ENCODE measurements at regions not wholly inside any gene's neighbourhood (a gene's known extent, or its start where the extent isn't known, plus 50 kb on each side); places are given as distances from the start of the nearest gene placed in this dataset.

DNA sequence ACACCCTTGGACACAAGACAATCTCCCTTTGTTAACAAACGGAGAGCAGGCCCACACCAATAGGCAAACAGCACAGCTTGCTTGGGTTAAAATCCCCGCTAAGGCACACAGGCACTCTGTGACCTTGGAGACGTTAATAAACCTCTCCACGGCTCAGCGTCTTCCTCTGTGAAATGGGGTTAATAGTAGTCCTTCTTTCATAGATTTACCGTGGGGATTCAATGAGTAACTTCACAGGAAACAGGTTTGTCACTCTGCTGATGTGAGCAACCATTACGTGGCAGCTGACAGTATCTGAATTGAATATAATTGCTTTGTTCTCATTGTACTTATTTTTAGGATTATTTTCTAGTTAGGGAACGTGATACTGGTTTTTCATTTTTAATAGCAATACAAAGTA, 65.2 kb upstream of the ADRA1B start:
- Histone ChIP-seq H3K9me3 (peaks cover 0 to 8% (median 0%) of the 10 kb centered on the region in 11 donors), H3K27ac (no peak overlapping the region), H3K27me3 (no peaks in the 10 kb centered on the region), H3K36me3 (no peaks in the 10 kb centered on the region), H3K4me3 (no peak overlapping the region), H3K4me1 (peaks cover 0 to 1% (median 0%) of the 10 kb centered on the region in 9 donors)
- DNase-seq (no peak), ATAC-seq (no peak)
- WGBS, 2 donors, result 58 to 60% methylated on average over 8 of the region's 8 CpGs
- intact Hi-C loops (cut with DNase I), result no loop called here
- TF ChIP-seq, protein P1, sequence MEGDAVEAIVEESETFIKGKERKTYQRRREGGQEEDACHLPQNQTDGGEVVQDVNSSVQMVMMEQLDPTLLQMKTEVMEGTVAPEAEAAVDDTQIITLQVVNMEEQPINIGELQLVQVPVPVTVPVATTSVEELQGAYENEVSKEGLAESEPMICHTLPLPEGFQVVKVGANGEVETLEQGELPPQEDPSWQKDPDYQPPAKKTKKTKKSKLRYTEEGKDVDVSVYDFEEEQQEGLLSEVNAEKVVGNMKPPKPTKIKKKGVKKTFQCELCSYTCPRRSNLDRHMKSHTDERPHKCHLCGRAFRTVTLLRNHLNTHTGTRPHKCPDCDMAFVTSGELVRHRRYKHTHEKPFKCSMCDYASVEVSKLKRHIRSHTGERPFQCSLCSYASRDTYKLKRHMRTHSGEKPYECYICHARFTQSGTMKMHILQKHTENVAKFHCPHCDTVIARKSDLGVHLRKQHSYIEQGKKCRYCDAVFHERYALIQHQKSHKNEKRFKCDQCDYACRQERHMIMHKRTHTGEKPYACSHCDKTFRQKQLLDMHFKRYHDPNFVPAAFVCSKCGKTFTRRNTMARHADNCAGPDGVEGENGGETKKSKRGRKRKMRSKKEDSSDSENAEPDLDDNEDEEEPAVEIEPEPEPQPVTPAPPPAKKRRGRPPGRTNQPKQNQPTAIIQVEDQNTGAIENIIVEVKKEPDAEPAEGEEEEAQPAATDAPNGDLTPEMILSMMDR (IDR thresholded peaks at IDR 0.05), result no peak

DNA sequence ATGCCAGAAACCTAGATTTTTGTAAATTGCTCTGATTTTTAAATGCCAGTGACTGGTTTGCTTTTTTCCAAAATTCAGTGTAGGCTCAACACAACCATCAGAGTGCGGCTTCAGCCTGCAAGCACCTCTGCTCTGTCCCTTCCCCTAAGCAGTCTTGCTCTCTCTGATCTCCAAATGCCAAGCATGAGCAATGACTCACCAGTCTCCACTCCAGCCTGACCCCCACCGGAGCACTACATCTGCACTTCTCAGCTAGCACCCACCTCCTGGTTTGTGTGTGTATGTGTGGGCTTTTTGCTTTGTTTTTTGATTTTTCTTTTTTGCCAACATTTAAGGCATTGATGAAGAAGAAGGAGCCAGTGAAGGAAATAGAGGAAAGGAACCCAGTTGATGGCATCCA, 61.4 kb upstream of the ADRA1B start:
- TF ChIP-seq, protein P1 (IDR thresholded peaks at IDR 0.05), result no peak
- H3K36me3 ChIP-seq, result no peaks in the 10 kb centered on the region
- H3K4me3 ChIP-seq, result no peak overlapping the region
- intact Hi-C loops (cut with DNase I), result no loop called here
- no peaks in the 10 kb centered on the region for H3K27me3 ChIP-seq
- H3K27ac ChIP-seq, result peak overlapping the region in 2 of 10 donors; percentile 13 to 36
- WGBS, 2 donors, result 90 to 98% methylated on average over 2 of the region's 2 CpGs
- ATAC-seq (peak in 1 of 8 donors; percentile 33), DNase-seq (no peak)
- peaks cover 0 to 8% (median 0%) of the 10 kb centered on the region in 11 donors for H3K9me3 ChIP-seq
- peaks cover 0 to 4% (median 0%) of the 10 kb centered on the region in 9 donors for H3K4me1 ChIP-seq

DNA sequence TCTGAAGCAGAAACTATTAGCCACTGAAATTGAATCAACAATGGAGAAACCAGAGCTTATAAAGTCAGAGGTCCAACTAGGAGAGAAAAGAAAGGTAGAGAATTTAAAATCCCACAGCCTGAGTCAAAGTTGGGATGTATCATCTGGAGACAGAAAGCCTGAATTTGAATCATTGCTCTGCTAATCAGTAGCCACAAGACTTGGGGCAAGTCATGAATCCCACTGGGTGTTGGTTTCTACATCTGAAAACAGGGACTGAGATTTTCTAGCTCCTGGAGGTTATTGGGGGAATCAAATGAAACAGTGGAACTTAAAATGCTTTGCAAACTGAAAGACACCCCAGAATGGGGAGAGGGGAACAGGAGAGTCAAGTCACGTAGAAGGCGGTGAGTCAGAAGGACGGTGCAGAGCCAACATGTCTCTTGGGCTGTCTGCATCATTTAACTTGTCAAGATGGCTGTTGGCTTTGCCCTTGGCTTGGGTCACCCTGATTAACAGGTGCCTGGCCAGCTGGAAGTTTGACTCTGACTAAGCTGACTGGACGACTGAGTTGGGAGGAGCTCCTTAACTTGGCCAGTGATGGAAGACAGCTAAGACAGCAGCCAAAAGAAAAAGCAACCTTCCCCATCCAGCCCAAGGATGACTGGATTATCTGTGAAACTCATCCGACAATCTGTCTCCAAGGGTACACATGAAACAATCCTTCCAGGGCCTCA, 60.6 kb upstream of the ADRA1B start:
- peak; percentile 49 to 92 (median 80) for ATAC-seq
- Histone ChIP-seq H3K9me3 (peaks cover 0 to 8% (median 0%) of the 10 kb centered on the region in 11 donors), H3K27me3 (peaks cover 0 to under 1% (median 0%) of the 10 kb centered on the region in 7 donors), H3K36me3 (no peaks in the 10 kb centered on the region), H3K4me1 (peaks cover 0 to 4% (median 0%) of the 10 kb centered on the region in 9 donors), H3K27ac (peak overlapping the region in 2 of 10 donors; percentile 13 to 36), H3K4me3 (no peak overlapping the region)
- TF ChIP-seq, protein P1 (IDR thresholded peaks at IDR 0.05), result no peak
- peak in 1 of 2 donors; percentile 36 for DNase-seq
- intact Hi-C loops (cut with DNase I), result no loop called here
- 65 to 67% methylated on average over 5 of the region's 5 CpGs for WGBS, 2 donors

DNA sequence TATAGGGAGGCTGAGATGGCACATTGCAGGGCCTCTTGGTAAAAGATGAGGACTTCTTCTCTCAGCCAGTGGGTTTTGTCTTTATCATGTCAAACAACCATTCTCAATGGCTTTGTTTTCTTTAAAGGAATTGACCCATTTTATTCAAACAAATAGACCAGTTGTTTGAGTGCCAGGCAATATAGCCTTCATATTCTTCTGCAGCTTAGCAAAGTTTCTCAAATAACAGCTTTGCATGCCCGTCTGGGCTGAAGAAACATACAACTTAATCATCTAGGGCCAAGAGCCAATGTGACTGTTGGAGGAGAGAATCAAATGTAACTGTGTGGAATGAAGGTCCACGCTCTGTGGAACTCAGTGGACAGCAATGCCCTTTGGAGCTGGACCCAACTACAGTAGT, 57.4 kb upstream of the ADRA1B start:
- Histone ChIP-seq H3K4me3 (no peak overlapping the region), H3K27ac (no peak overlapping the region), H3K9me3 (no peaks in the 10 kb centered on the region), H3K4me1 (peaks cover 0 to 4% (median 0%) of the 10 kb centered on the region in 9 donors), H3K27me3 (peaks cover 0 to 7% (median 0%) of the 10 kb centered on the region in 7 donors), H3K36me3 (no peaks in the 10 kb centered on the region)
- intact Hi-C loops (cut with DNase I), result no loop called here
- no peak for DNase-seq
- no peak for ATAC-seq
- WGBS, 2 donors, result 74 to 86% methylated on average over 2 of the region's 2 CpGs
- TF ChIP-seq, protein P1 (IDR thresholded peaks at IDR 0.05), result no peak

Data from heart right ventricle (tissue), 16 donors.